HG03159 (cell line): ENCODE measurements at regions not wholly inside any gene's neighbourhood (a gene's known extent, or its start where the extent isn't known, plus 50 kb on each side); places are given as distances from the start of the nearest gene placed in this dataset.
"Not testable (repeated sequence)": the region's sequence is repeated elsewhere in the genome, so short reads cannot be mapped to it uniquely, and the experiment has no call there.

Experiments
- ATAC-seq: cut with Tn5 transposase; IDR thresholded peaks from one replicate; pipeline ENCODE4 v1.9.1; 2021; ENCODE audit warnings: mild to moderate bottlenecking, moderate library complexity; ENCODE audit not compliant: unreplicated experiment

DNA sequence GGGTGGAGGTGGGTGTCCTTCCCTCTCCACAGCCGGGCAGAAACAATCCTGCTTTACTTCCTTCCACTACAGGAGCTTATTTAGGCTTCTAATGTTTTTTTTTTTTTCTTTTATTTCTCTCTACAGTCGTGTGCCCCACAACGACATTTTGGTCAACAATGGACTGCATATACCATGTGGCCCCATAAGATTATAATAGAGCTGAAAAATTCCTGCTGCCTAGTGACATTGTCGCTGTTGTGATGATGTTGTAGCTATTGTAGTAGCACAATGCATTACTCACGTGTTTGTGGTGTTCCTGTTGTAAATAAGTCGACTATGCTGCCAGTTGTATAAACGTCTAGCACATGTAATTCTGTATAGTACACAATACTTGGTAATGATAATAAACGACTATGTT, 153.7 kb downstream of the IL20RB start:
- no peak for ATAC-seq

DNA sequence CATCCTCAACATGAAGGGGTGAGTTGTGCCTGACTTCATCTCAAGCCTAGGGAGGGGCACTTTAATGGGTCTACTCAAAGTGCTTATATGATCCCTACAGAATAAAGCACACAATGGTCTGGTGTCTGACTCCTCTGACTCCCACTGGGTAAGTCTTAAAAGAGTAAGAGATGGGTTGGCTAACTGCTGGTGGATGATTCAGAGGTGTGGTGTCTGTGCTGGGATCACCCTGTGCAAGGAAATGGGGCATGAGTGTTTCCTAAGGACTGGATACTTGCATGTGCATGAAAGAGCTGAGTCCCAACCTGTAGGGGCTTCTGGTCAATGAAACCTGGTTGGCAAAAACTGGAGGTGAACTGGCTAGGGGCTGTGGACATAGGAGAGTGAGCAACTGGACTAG, 158.8 kb downstream of the IL20RB start:
- ATAC-seq = no peak

DNA sequence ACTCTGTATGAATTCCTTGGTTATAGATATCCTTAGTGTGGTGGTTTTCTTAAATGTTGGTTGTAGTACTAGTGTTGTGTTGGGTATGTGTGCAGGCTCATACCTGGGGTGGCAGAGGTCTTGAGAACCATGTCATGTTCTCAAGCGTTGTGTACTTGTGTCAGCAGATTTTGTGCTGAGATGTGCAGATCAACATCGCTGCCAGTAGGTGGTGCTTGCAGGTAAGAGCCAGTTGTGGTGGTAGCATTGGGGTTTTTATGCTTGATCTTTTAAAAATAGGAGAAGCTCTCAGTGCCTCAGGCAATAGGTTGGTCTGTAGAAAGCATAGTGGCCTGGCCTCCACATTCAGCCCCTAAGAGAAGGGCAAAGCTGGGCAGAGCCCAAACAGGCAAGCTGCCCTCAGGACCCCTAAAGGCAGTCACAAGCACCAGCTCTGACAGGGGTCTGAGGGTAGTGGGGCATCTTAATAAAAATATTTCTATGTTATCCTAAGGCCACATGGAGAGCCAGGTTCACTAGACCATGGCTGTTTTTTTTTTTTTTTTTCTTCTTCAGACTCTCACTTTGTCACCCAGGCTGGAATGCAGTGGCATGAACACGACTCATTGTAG, 164.0 kb downstream of the IL20RB start:
- ATAC-seq = peak; percentile 86

DNA sequence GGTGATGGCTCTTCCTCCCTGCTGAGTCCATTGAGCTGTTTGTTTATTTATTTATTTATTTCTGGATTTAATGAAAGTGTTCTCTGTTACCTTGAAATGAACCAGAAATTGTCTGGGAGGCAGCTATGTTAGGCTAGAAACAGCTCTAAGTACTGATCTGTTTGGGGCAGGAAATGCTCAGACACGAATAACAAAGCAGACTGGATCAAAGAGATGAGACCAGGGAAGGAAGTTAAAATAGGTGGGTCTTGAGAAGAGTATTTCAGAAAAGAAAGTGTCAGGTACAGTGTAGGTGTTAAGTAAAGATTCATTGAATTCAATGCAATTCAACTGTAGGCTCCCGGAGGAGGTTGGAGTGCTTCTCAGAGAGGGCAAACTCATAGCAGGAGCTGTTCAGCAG, 173.3 kb downstream of the IL20RB start:
- ATAC-seq = no peak

DNA sequence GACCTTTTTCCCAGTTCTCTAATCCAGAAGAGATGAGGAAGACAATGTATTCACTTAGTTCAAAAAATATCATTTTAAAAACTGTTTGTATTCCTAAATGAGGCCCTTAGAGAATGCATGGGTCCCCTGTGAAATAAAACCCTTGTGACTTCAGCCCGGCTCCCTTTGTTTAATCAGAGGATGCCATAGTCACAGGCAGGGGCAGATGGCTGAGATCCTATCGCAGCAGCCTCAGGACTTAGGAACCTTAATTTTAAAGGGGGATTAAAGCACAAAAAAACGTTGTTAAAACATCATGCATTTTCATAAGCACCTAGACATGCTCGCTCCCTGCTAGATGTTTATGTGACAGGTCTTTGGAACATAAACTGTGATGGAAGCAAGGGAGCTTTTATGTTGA, 176.6 kb downstream of the IL20RB start:
- no peak for ATAC-seq

DNA sequence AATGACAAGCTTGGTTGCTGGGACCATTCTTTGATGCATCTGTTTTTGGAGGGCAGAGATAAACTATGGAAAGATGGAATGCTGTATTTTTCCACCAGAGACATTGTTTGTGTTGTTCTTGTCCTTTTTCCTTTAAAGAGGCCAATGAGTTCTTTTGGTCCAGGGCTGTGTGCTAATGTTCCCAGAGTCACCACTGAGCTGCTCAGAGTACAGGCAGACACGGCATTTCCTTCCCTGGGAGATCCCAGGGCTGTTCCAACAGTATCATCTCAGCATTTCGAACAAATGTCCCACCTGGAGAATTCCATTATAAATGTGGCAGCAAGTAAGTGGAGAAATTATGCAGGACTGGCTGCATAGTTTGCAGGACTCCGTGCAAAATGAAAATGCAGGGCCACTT, 190.6 kb downstream of the IL20RB start:
- no peak for ATAC-seq

DNA sequence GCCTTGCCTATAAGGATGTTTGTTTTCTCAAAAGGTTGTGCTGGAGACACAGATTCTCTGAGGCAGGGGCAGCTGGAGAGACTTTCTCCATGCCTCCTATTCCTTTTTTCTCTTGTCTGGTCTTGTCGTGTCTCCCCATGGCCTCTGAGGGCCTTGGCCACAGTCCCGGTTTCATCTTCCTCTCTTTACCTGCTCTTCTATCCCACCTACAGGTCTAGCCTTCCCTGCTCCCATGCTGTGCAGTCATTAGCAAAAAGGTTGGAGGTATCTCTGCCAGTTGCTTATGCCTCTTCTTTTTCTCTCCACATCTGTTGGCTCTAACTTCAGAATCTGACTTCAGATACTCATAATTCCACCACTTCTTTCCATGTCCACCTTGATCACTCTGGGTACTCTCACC, 191.1 kb downstream of the IL20RB start:
- no peak for ATAC-seq

DNA sequence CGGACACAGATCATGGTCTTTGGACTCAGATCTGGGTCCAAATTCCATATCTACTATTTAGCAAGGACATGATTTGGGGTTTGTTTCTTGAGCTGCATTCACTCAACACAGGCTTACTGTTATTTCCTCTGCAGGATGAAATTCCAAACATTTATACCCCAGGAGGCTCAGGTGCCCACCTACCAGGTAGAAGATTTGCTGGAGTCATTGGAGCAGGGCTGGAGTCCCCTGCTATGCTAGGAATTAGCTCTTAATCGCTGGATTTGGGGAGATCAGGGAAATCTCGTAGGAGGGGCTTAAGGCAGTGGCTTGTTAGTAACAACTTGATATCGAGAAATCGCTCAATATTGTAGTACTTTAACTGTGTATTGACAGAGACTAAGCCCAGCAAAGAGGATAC, 193.0 kb downstream of the IL20RB start:
- ATAC-seq = no peak

DNA sequence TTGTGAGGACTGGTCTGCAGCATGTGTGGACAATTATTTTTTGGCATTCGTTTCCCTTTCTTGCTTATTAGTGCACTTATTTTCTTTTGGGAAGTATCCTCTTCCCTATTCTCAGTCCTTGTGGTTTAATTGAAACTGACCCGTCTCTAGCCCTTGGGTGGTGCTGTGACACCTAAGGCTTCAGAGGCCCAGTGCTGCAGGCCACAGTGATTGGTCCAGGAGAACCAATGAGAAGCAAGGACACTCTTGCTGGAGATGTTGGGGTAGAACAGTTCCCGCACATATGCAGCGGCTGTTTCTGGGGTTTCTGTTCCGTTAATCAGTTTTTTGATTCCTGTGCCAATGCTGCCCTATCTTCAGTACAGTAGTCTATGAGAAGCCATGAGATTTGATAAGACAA, 195.3 kb downstream of the IL20RB start:
- ATAC-seq = not testable (repeated sequence)

DNA sequence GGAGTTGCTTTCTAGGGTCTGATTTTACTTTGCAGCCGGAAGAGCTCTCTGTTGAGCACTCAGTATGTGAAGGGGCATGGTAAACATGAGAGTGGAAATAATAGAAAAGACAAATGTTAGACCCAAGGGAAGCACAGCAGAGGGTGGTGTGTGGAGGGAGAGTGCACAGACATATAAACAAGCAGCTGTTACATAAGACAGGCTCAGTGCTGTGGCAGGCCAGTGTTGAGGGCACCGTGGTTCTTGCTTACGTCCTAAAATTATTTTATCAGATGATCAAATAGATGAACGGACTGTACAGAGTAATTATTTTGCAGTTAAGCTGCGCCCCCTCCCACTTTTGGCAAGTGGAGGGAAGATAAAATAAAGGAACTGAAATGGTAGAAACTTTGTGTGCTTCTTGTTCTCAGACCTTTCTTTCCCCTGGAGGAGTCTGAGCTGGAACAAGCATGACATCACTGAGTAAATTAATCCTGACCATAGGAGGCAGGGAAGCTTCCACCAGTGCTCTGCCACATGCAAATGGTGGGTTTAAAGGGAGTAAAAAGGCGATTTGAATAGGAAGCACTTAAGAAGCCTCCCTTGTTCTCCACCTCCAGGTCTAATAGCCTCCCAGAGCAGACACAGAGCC, 205.6 kb downstream of the IL20RB start:
- no peak for ATAC-seq

DNA sequence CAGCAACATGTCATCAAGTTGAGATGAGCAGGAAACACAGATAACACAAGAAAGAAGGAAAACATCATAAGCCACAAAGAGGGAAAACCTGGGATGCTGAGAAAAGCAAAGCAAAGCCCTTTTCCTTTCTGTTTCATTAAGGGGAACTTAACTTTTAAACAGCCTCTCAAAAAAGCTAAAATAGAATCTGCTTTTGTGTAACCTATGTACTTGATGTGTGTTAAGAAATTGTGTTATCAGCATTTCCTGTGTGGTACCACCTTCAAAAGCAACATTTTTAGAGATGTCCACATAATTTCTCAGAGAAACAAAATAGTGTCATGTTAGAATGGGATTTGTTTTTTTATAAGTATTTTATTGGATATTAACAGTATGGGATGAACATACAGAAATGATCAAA, 206.2 kb downstream of the IL20RB start:
- no peak for ATAC-seq

DNA sequence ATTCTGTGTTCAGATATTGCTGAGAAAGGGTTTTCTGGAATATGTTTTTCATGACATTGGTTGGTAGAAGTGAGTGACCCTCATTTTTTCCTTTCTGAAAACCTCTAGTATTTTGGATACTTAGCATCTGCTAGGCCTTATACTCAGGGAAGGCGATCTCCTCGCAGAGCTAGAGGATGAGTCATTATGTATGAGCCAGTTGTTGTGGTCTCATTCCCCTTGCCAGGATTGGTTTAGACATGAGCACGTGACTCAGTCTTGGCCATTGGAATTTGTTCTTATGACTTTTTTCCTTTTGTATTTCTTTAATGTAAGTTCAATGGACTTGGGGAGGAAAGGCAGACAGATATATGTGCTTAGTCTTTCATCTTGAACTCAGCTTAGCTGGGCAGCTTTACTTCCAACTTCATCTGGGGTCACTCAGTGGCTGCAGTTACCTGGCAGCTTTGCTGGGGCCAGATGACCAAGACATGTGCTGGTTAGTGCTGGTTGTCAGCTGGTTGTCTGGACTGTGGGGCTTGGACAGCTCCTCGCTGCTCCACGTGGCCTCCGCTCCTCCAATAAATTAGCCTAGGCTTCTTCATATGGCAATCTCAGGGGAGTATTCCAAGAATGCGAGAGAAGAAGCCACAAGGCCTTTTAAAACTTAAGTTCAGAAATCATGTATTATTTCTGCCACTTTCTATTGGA, 207.5 kb downstream of the IL20RB start:
- ATAC-seq = no peak

DNA sequence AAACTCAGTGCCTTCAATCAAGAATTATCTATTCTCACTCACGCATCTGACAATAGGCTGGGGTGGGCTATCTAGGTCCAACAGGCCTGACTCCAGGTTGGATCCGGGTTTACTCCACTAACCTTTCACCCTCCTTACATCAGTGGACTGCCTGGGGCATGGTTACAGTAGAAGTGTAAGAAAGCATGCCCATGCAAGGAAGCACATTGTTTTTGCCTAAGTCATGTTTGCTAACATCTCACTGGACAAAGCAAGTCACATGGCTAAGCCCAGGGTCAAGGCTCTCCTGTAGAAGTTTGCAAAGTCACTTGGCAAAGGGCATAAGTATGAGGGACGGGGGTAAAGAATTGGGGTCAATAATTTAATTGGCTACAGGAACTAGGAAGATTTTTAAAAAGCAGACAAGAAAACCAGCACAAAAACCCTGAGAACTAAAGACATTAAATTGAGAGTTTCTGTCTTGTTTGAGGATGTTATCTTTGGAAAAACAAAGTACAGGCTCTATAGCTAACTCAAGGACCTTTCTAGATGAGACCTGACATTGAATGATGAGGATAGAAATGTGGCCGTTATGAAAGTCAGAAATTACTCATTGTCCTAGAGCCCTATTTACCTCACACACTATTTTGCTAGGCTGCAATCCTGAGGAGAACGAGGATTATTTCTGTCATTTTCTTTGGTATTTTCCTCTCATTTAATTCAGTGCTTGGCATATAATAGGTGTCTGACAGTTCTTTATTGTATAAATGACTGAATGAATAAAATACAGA, 214.2 kb downstream of the IL20RB start:
- no peak for ATAC-seq

DNA sequence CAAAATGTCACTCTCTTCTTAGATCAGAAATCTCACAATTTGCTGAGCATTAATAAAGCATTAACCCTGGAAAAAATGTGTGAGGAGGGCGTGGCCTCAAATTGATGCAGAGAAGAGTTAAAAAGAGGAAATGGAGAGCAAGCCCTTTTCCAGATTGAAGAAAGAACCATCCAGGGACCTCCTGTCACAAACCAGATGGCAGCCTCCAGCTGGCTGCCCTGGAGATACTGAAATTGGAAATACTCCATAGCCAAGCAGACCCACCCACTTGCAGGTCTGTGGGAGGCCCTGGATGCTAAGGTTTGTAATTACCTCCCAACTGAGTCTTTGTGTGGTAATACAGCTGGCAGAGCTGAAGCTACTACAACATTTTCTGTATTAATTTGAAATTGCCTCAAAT, 214.9 kb downstream of the IL20RB start:
- no peak for ATAC-seq

DNA sequence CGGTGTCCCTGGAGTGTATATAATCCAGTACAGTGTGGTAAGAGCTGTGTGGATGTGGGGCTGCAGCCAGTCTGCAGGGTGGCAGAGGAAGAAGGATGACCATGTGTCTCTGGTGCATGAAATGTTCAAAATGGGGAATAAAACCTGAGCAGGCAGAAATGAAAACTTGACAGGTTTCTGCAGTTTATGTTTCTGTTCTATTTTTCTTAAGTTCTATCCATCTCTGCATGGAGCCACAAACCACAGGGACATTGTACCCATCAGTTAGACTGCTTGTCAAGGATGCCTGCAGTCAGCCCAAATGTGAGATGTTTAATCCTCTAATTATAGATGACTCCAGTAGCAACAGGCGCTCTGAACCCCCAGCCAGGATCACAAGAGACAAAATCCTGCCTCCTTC, 216.7 kb downstream of the IL20RB start:
- no peak for ATAC-seq

DNA sequence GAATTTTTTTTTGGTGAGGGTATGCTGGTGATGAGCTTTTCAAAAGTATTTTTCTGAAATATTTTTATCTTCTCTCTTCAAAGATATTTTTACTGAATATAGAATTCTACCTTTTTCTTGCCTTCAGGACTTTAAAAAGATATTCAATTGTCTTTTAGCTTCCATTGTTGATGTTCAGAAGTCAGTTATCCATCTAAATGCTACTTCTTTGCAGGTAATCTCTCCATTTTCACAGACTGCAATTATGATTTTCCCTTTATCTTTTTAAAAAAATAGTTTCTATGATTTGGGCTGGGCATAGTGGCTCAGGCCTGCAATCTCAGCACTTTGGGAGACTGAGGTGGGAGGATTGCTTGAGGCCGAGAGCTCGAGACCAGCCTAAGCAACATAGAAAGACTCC, 222.4 kb downstream of the IL20RB start:
- ATAC-seq = no peak

DNA sequence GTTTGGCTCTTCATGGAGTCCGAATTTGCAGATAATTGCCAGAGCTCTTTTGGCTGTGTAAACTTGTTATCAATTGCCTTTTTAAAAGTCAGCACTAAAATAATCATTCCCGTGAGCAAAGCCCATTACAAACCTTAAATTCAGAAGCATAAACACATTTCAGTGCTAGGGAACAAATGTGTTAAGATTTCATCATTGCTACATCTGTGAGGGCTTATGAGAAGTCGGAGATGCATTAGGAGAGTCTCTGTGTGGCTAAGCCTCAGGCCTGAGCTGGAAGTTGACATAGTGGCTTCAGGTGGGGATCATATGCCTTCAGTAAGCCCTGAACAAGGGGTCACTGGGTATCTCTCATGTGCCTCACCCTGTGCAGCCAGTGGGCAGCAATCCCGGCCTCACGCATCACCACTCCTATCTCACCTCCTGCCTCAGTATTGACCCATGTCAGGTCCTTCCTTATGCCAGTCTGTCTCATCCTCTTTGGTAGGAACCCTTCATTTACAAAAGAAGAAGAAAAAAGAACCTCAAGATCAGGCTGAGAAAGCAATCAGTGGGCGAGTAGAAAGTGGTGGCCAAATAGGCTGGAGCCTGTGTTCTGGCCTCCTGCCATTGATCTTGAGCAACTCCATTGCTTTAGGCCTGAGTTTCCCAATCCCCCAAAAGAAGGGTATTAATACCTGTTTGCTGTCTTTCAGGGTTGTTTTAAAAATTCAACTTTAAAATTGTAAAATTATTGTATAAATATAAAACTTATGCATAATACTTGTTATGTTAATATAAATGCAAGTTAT, 233.5 kb downstream of the IL20RB start:
- ATAC-seq = no peak

DNA sequence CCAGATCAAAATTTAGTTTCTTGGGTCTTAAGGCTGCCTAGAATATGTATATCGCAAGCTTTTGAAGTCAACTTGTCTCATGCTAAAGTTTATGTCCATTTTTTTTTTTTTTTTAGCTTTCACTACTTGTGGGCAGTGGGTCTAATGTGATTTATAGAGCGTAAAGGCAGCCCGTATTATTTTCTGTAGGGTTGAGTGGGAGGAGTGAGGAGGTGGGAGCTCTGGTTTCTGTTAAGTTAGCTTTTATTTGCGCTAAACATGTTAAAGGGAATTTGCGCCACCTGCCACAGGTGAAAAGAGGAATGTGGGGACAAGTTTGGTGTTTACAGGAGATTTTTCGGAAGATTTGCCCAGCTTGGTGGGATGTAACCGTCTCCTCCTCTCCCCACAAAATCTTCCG, 234.2 kb downstream of the IL20RB start:
- ATAC-seq = no peak

DNA sequence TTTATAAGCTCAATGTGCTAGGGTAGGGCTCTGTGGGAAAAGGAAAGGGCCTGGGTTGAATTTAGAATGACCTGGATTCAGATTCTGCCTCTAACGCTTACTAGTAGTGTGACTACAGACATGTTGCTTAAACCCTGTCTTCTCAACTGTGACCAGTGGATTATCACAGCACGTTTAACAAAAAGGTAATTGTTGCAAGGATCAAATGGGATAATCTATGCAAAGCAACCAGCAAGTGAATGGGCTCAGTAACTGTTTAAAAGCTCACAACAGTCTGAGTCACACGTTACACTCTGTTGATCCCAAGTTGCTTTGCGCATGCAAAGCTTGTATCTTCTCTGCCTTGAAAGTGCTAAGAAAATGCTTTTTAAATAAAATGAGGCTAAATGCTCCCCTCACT, 236.5 kb downstream of the IL20RB start:
- ATAC-seq = no peak

DNA sequence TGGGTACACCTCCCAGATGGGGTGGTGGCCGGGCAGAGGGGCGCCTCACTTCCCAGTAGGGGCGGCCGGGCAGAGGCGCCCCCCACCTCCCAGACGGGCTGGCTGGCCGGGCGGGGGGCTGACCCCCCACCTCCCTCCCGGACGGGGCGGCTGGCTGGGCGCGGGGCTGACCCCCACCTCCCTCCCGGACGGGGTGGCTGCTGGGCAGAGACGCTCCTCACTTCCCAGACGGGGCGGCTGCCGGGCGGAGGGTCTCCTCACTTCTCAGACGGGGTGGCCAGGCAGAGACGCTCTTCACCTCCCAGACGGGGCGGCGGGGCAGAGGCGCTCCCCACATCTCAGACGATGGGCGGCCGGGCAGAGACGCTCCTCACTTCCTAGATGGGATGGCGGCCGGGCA, 240.6 kb downstream of the IL20RB start:
- ATAC-seq = not testable (repeated sequence)

DNA sequence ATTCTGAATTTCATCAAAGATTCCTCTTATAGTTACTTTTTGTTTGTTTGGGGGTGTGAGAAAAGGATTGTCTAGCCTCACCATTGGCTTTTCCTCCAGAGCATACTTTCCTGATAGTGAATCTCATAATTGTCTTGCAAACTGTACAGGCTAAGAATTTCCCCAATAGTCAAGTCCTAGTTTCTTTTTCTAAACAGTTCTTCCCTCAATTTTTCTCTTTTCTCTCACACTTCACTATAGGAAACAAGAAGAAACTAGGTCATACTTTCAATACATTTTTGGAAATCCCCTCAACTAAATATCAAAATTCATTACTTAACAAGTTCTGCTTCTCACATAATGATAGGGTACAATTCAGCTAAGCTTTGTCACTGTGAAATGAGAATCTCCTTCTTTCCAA, 241.9 kb downstream of the IL20RB start:
- no peak for ATAC-seq
